Breast epithelium (tissue), 3 donors: ENCODE measurements at regions not wholly inside any gene's neighbourhood (a gene's known extent, or its start where the extent isn't known, plus 50 kb on each side); places are given as distances from the start of the nearest gene placed in this dataset.

Experiments
- POLR2A ChIP-seq: fragments of 450-650 bp; IDR thresholded peaks from one replicate; pipeline ENCODE4 v1.6.1; 2016; ENCODE audit warnings: antibody characterized with exemption, mild to moderate bottlenecking, moderate library complexity
- POLR2AphosphoS5 ChIP-seq, 3 donors: sonication (generic); formaldehyde crosslinking; IDR thresholded peaks; one replicate each; pipeline ENCODE4 v1.6.1; 2017; ENCODE audit warnings: antibody characterized with exemption in 3 of 3
- TF ChIP-seq, protein P1 (sequence below), 3 donors: fragments of 450-650 bp; IDR thresholded peaks; one replicate each; pipeline ENCODE4 v1.5.1; 2016 to 2017; ENCODE audit warnings: antibody characterized with exemption in 3 of 3, mild to moderate bottlenecking in 3 of 3, moderate library complexity in 3 of 3

DNA sequence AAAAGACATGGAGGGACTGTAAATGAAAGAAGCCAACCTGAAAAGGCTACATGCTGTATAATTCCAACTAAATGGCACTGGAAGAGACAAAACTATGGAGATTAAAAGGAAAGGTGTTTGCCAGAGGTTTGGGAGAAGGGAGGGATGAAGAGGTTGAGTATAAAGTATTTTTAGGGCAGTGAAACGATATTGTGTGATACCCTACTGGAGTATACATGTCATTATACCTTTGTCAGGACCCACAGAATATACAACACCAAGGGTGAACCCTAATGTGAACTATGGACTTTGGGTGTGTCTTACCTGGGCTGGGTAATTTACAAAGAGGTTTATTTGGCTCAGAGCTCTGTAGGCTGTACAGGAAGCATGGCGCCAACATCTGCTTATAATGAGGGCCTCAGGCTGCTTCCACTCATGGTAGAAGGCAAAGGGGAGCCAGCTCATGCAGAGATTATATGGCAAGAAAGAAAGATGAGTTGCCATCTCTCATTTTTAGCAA lies 73.4 kb downstream of the CD2 start:
- no peak for TF ChIP-seq POLR2A
- TF ChIP-seq, protein P1, sequence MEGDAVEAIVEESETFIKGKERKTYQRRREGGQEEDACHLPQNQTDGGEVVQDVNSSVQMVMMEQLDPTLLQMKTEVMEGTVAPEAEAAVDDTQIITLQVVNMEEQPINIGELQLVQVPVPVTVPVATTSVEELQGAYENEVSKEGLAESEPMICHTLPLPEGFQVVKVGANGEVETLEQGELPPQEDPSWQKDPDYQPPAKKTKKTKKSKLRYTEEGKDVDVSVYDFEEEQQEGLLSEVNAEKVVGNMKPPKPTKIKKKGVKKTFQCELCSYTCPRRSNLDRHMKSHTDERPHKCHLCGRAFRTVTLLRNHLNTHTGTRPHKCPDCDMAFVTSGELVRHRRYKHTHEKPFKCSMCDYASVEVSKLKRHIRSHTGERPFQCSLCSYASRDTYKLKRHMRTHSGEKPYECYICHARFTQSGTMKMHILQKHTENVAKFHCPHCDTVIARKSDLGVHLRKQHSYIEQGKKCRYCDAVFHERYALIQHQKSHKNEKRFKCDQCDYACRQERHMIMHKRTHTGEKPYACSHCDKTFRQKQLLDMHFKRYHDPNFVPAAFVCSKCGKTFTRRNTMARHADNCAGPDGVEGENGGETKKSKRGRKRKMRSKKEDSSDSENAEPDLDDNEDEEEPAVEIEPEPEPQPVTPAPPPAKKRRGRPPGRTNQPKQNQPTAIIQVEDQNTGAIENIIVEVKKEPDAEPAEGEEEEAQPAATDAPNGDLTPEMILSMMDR (IDR thresholded peaks at IDR 0.05), result no peak
- no peak for TF ChIP-seq POLR2AphosphoS5 (IDR thresholded peaks at IDR 0.05)
